HG03139 (cell line): ENCODE measurements at regions not wholly inside any gene's neighbourhood (a gene's known extent, or its start where the extent isn't known, plus 50 kb on each side); places are given as distances from the start of the nearest gene placed in this dataset.

ENCODE experiments used
- ATAC-seq: cut with Tn5 transposase; IDR thresholded peaks from one replicate; pipeline ENCODE4 v1.9.1; 2021; ENCODE audit not compliant: unreplicated experiment

DNA sequence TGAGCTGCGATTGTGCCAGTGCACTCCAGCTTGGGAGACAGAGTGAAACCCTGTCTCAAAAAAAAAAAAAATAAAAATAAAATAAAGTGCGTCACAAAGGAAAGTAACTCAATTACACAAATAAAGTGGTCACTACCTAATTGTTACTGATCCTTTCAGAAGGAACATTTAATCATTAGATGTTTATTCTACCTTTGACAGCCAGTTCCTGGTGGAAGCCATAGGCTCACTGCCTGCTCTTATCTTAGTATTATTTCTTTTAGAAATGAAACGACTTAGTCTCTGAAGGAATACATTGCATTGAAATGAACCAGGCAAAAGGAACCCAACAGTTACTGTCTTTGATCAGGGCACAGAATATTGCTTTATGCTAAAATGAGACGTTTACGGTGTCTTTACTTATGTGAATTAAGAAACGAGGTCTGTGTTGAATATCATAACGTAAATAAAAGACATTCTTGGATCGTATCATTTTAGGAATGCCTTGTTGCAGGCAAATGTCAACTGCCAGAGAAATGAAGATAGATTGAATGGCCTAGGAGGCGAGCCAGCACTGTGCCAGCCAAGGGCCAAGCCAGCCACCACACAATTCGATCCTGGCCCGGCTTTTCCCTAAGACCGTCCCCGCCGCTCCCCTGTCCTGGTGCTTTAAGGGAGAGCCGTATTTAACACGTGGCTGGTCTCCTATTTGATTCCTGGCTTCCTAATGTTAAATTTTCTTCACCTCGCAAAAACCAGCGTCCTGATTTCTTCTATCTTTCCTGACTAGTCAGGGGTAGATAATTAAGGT is 136.7 kb upstream of the GMDS start:
- ATAC-seq, result no peak

DNA sequence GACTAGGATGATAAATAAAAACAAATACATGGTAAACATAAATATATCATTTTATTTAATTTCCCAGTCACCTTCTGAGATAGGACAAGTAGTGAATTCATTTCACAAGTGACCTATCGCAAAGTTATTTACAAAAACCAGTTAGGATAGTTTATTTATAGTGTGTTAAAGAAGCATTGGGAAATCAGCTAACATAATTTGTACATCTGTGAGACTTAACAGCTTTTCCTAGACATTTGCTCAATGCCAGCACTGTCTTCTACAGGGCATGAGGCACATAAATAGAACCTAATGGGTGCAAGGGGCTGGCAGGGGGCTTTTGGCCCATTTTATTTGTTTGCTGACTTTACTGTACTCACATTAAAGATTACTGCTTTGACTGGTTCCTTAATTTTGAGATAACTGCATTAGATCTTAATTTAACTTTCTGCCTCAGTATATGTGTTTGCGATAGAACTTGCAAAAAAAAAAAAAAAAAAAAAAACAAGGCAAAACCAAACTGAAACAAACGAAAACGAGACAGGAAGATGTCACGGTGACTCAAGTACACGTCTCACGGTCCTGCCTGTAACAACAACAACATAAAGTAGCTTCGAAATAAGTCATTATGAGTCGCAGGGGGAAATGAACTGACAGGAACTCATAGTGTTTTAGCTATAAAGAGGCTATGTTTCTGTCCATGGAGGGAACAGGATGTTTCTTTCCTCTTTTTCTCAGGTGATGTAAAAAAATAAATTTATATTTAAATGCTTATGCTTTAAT is 133.7 kb upstream of the GMDS start:
- ATAC-seq, result no peak

DNA sequence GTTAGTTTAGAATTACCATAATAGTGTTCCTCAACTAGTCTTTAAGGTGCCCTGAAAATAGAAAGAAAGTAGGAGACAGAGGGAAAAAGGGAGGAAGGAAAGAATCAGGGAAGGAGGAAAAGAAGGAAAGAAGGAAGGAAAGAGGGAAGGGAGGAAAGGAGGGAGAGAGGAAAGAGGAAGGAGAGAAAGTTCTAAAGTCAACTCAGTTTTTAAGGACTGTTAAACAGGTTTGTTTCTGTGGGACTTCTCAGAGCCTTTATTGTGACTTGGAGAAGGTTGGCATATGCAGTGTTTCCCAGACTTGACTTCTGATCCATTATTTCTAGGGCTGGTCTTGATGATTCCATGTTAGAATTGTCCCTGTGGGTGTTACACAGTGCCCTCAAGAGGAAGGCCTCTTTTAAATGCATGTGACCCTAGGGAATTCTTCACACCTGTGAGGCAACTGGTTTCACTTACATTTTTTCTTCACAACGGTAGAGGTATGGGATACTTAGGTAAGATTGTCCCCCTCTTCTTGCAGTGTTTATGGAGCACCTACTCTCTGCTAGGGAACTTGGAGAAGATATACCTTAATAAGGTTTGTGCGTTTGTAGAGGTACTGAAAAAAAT is 132.7 kb upstream of the GMDS start:
- ATAC-seq, result no peak

DNA sequence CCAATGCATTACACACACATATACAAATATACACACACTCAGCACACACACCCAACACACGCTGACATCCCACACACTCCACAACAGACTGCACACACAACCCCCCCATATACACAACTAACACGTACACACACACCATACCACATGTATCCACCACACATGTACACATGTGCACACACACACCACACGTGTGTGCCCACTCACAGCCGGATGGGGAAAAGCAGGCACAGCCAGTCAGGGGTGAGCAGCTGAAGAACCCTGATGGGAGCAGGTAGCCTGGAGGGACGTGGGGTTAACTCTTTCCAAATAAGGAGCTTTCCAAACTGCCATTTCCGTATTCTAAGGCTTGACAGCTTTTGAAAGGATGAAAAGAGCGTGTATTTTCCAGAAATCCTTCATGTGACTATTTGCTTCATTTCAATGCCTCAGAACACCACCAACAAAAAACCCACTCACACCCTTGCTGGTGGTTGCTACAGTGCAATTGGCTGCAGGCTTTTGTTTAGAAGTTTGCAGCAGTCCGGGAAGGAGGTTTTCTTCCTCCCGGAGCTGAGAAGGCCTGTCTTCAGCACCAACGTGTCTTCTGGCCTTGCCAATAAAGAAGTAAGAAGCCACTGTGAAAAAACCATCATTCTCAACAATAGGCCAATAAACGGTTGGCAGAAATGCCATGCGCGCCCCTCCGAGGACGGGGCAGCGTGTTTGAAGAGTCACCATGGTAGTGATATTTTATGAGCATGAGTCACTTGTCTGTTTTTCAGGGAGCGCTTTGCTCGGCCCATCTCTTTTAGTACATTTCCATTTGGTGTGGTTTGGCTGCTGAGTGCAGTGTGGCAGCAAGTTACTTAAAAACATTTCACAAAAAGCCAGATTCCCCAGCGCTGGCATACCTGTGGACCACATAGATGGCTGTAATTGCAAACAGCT is 131.3 kb upstream of the GMDS start:
- ATAC-seq, result no peak

DNA sequence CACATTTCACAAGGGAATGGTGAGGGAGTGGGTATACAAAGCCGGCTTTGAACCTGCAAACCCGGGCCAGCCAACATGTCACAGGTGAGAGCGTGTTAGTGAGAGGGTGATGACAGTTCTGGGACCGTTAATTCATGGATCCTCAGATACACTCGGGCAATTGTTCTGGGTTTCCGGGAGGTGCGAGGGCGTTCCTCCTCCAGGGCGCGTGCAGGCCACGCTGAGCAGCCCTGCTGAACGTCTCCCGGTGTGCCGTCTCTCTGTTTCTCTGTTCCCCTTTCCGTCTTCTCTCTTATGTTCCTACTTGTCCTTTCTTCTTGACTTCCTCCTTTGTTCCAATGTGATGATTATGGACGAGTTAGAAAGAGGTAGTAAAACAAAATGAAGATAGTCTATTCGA is 130.0 kb upstream of the GMDS start:
- ATAC-seq, result no peak

DNA sequence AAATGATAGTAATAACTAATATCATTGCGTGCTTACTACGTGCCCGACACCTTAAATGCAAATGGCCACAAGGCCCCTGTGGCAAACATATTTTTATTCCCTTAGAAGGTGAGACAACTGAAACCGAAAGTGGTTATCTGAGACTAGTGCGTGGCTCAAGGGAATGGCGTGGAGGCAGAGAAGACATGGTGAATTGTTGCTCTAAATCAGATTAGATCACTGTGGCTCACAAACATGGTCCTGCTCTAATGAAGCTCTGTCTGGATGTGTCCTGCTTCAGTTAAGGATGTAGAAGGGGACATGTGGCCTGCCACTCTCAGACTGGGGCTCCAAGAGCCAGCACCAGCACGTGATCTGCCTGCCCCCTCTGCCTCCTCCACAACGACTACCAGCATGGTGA is 124.2 kb upstream of the GMDS start:
- ATAC-seq, result no peak

DNA sequence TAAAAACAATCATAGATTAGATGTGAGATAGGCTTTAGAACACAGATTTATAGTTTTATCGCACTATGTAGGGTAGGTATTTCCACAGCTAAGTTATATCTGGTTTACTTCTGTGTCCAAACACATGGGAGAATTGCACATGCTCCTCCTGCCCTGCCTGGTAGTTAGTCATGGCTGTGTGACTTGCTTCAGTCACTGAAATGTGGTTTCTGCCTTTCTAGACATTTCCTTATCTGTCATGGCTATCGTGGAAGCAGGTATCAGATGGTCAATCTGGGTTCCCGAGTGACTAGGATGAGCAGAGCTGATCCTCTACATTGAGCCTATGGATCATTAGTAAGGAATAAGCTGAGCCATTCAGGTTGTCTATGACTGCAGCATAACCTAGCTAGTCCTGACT is 117.8 kb upstream of the GMDS start:
- ATAC-seq, result no peak

DNA sequence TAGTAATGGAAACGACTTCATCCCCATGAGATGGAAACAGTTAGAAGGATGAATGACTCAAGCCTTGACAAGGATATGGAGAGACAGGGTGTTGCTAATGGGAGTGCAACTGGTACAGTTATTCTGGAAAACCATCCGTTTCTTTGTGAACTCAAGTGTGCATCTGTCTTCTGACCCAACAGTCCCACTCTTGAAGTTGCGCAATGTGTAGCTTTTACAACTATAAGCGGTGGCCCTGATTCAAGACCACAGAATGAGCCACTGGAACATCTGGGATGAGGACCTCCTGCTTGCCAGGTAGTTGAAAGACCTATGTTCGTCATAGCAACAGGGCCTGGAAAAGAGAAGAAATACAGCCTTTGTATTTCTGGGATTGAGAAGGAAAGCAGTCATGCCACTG is 115.8 kb upstream of the GMDS start:
- no peak for ATAC-seq

DNA sequence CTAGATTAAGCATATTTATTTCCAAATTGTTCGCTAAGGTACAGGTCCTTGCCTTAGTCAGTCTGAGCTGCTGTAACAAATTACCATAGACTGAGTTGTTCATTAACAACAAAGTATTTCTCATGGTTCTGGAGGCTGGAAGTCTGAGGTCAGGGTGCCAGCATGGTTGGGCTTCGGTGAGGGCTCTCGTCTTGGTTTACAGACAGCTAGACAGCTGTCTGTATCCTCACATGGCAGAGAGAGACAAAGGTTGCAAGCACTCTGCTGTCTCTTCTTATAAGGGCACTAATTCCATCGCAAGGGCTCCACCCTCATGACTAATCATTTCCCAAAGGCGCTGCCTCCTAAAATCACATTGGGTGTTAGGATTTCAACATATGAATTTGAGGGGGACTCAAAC is 115.3 kb upstream of the GMDS start:
- no peak for ATAC-seq

DNA sequence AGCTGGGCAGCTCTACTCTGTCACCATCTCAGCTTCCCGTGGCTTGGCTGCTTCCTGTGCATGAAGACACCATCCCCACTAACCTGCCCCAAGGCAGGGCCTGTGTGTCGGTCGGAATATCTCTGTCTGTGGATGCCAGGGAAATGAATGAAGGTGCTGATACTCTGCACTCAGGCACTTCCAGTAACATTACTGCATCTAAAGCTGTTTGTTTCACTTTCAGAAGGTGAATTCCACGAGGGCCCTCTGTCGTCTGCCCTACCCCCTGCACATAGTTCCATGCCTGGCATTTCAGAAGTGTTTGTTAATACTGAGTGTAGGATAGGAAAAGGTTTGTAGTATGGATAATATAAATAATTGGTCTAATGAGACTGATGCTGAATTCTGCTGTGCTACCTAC is 114.7 kb upstream of the GMDS start:
- no peak for ATAC-seq

DNA sequence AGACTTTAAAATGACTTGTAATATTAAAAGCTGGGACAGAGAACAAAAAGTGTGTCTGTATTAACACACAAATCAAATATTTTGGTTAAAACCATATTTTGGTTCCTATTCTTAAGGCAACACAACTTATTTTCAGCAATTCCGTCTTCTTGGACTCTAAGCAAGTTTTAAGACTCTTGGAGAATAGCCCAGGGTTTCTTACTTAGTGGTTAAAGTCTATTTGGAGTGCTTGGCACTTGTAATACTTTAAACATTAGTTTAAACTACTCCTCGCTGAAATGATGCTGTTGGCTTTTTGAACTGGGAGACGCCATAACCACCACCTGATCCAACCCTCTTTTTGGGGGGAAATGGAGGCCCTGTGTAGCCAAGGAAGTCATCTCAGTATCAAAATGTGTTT is 109.7 kb upstream of the GMDS start:
- no peak for ATAC-seq

DNA sequence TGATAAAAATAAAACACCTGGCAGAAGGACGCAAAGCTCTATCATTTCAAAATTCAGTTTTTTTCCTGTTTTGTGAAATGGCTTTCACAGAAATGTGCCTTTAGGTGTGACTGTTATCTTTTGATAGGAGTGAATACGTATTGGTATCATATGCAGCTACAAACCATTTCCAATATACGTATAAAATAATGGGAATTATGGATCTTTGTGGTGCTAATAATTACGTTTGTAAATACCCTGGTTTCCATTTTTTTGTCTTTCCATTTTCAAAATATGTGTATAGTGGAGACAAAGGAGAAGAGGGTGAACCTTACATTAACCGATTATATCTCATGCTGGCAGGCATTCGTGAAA is 108.7 kb upstream of the GMDS start:
- no peak for ATAC-seq

DNA sequence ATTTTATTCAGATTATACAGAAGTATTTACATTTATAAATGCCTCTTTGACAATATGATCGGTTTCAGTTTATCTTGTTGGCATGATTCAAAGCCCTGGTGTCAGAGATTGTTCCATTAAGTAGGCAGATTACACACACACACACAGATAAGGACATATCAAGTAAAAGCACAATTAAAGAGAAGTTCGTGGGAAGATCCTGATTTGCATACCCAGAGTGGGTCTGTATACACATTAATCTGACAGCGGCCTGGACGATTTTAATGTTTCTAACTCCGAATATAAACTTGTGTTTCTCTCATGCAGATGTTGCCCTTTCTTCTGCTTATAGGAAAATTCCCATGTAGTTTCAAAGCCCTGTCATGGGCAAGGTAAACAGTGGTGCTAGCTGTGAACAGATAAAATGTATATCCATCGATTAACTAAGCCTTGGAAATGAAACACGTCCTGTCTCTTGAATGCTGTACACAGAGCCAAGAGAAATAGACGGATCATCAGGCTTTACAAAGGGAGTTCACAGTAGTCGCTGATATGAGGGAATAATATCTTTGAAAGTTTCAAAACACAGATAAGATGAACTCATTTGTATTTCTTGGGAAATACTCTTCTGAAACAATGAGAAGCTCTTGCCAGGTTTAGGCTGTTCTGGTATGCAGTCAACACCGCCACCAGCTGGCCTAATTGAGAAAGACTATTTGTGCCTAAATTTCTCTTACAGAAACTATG is 108.2 kb upstream of the GMDS start:
- no peak for ATAC-seq

DNA sequence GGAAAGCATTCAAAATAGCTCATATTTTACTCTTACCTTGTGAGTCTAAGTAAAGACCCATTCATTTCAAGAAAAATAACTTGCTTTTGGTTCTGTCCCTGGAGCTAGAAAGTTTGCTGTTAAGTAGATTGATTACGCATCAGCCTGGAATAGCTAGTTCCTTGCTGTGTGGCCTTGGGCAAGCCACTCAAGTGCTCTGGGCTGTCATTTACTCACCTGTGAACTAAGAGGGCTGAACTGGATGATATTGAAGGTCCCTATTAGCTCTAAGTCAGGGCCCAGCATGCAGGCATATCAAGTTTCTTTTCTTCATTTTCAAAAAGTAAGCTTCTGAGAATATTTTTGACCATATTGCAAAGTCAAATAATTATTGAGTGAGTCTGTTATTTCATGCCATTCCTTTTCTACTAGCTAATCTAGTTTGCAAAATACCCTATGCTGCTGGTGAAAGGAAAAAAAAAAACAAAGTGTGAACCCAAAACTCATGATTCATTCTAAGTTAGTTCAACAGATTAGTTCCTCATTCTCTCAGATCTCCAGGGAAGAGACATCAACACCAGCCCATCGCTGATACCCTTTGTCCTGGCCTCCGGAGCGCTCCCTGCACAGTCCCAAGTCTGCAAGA is 106.5 kb upstream of the GMDS start:
- ATAC-seq, result no peak

DNA sequence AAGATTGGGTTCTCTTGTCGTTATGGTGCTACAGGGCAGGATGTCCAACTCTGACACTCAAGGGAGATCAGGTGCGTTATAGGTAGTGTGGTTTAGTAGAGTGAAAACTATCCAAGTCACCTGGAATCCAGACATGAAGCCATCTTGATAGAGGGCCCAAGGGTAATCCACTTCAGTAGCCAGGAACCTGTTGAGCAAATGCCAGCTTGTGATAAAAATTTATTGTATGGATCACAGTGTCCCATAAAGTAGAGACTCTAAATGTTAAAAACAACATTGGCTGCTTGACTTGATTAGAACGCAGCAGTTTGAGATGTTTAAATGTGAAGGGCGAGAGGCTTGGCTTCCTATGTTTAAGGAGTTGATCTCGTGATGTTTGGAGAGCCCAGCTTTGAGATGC is 105.7 kb upstream of the GMDS start:
- no peak for ATAC-seq

DNA sequence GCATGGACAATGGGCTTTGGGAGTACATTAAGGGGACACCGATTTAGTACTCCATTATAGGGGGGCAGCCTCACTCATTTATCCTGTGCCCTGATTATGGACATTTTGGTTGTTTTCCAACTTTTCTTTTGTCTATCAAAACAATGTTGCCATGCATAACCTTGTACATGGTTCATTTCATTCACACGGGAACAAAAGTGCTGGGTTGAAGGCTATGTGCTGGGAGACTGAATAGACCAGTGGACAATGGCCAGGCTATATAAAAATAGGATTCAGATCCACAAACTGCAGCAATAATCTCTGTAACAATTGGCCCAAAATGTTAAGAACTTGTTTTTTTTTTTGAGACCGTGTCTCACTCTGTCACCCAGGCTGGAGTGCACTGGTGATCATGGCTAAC is 100.7 kb upstream of the GMDS start:
- no peak for ATAC-seq

DNA sequence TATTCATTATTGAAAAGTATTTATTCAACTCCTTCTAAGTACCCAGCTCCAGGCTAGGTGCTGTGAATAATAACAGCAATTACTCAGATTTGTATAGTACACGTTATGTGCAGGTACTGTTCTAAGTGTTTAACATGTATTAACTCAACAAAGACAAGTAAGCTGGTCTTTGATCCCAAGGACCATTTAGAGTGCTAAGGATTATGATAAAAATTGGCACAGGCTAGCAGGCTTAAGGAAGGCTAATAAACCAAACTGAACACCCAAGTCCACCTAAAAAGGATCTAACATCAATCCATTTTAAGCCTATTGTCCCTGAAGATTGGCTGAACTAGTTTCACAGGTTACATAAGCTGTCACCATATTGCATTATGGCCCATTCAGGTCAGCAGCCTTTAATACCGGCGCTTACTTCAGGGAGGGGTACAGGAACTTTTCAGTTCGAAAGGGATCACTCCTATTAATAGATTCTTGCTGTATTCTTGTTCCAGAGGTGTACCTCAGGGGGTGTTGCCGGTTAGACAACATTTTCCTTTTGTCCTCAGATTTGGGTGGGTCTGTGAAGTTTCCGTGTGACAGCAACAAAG is 99.0 kb upstream of the GMDS start:
- ATAC-seq, result no peak

DNA sequence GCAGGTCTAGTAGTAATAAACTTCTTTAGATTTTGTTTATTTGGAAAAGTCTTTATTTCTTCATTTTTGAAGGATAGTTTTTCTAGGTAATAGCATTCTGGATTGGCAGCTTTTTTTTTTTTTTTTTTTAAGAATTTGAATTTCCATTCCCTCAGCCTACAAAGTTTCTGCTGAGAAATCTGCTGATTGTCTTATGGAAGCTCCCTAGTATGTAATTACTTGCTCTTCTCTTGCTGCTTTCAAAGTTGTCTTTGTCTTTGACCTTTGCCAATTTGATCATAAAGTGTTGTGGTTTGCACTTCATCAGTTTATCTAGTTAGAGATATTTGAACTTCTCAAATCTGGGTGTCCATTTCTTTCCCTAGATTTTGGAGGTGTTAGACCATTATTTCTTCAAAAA is 82.2 kb upstream of the GMDS start:
- no peak for ATAC-seq

DNA sequence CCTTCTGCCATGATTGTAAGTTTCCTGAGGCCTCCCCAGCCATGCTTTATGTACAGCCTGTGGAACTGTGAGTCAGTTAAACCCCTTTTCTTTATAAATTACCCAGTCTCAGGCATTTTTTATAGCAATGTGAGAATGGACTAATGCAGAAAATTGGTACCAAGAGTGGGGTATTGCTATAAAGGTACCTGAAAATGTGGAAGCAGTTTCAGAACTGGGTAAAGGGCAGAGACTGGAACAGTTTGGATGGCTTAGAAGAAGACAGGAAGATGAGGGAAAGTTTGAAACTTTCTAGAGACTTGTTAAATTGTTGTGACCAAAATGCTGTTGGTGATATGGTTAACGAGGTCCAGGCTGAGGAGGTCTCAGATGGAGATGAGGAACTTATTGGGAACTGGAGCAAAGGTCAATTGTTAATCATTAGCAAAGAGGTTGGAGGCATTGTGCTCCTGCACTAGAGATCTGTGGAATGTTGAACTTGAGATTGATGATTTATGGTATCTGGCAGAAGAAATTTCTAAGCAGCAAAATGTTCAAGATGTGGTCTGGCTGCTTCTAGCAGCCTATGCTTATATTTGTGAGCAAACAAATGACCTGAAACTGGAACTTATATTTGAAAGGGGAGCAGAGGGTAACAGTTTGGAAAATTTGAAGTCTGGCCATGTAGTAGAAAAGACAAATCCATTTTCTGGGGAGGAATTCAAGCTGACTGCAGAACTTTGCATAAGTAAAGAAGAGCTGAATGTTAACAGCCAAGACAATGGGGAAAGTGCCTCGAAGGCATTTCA is 79.0 kb upstream of the GMDS start:
- no peak for ATAC-seq
